Cardiac septum (tissue), 1 donor: ENCODE measurements at regions not wholly inside any gene's neighbourhood (a gene's known extent, or its start where the extent isn't known, plus 50 kb on each side); places are given as distances from the start of the nearest gene placed in this dataset.

Source experiments
- DNase-seq: peaks from one replicate; pipeline ENCODE4 v3.0.0-alpha.2; 2020; ENCODE audit warnings: low spot score
- intact Hi-C: fragments of 100-400 bp; cut with DNase I; formaldehyde crosslinking; loops from one replicate; pipeline ENCODE4 v1.14.0; 2022
- donor health status: DM: no; HTN: no; CAD: no.

DNA sequence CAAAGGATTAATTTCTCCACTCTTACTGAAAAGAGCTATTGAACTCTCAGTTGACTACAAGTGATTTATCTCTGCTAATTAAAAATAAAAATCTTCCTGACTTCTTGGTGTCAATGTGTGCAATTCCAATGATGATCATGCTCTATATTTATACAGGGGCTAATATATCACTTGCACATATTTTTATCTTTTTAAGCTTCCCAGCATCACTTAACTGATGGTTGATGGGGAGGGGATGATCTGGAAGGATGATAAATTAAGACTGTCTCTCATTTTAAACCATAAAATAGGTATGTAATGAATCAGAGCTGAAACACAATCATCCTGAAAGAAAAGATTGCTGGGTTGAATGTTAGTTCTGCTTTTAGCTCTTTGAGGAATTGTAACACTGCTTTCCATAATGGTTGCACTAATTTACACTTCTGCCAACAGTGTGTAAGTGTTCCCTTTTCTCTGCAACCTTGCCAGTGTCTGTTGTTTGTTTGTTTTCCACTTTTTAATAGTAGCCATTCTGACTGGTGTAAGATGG is 169.6 kb upstream of the ECI2 start:
- no peak for DNase-seq
- intact Hi-C loops, result no loop called here

DNA sequence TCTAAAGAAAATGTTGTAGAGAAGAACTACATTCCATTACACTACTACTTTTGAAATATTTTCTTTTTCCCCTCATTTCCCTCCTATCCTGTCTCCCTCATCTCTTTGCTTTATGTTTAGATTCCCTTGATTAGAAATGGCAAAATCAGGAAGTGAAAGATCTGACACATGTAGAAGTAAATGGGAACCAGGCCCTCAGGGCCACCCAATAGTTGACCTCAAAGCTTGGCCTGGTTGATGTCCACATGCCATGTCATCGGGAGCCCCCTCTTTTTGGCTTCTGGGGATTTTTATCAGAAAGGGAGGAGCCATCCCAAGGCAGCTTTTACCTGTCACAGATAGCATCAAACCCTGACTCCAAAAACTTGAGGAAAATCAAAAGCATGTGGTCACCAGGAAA is 168.3 kb upstream of the ECI2 start:
- DNase-seq, result no peak
- intact Hi-C loops, result no loop called here

DNA sequence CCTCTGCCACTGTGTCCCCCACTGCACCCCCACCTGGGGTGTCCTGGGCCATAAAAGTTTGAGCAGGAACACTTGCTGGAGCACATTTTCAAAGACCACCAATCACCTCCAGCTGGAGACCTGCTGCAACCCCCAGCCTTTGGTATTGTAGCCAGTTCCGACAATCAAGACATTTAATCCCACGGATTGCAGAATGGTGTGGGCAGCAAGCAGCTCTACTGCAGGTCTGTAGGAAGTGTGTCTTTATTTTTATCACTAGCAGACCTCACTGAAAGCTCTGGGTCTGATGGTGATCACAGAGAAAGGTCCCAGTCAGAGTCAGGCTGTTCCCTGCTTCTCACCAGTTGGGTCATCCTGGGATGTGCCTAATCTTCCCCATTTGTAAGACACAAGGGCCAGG is 167.1 kb upstream of the ECI2 start:
- no peak for DNase-seq
- intact Hi-C loops, result no loop called here

DNA sequence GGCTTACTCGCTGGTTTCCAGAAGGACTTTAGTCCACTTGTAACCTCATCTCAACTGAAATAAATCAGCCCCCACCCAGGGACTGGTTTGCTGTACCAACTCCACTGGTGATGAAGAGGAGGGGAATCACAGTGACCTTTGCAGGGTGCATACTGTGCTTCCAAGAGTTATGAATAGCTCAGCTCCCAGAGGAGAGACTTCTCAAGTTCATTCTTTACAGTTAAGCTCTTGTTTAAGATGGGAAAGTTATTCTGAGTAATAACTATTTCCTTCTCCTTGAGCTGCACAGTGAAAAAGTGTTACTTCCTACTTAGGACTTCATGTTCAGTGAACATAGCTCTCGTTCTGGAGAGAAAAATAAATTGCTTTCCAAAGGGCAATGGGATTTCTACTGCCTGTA is 166.5 kb upstream of the ECI2 start:
- intact Hi-C loops, result no loop called here
- no peak for DNase-seq

DNA sequence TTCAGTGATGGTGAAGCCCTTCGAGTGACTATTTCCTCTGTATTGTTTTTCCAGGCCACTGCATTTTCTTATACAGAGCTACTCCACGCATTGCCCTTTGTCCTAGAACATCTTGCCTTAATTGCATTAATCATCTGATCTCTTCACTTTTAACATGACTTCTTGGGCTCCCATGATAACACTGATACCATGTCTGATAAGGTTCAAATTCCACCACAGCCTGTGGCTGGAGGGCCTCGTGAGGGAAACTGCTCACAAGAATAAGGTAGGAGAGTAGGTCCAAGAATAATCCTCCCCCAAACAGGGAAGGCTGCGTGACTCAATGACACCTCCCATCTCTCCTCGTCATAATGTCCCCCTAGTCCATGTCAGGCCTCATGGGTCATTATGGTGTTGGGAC is 165.5 kb upstream of the ECI2 start:
- DNase-seq, result no peak
- intact Hi-C loops, result no loop called here

DNA sequence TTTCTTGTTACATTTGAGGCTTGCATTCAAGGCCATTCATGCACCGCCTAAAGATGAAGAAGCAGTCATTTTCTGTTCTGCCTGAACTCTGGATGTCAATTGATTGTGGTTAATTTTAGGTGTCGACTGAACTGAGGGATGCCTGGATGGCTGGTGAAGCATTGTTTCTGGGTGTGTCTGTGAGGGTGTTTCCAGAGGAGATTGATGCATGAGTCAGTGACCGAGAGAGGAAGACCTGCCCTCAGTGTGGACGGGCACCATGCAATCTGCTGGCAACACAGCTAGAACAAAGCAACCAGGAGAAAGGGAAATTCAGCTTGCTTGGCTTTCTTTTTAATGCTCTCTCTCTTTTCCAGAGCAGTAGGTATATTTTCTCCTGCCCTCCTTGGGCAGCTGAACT is 164.1 kb upstream of the ECI2 start:
- no peak for DNase-seq
- intact Hi-C loops, result no loop called here

DNA sequence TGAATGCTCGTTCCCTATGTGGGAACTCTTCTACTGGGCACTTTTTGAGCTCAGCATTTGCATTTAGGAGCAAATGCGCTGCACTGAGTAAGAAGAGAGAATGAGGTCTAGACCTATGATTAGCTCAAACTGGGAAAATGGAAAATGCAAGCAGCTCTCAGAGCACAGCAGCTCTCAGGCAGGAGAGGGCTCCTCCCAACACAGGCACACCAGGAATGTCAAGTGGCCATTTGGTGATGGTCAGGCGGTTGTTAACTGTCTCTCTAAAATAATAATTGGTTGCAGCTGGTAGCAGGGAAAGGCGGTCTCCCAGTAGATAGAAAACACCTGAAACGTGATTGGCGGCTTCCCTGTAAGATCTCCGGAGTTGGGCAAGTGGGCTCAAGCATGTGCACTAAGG is 162.0 kb upstream of the ECI2 start:
- no peak for DNase-seq
- intact Hi-C loops, result no loop called here

DNA sequence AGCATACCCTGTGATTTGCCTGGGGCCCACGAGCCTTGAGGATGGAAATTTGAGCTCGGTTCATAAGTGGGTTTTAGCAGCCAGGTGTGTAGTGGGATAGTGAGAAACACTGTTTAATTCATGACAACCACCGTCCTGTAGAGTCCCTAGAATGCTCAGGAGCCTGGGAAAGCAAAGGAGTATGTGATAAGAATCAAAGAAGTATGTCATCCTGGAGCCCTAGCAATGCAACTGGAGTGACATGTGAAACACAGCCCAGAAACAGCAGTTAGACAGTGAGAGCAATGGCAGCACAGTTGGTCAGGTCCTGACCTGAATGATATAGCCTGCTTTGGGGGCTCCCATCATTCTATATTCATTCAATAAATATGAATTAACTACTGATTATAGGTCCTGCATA is 161.2 kb upstream of the ECI2 start:
- intact Hi-C loops, result no loop called here
- DNase-seq, result no peak

DNA sequence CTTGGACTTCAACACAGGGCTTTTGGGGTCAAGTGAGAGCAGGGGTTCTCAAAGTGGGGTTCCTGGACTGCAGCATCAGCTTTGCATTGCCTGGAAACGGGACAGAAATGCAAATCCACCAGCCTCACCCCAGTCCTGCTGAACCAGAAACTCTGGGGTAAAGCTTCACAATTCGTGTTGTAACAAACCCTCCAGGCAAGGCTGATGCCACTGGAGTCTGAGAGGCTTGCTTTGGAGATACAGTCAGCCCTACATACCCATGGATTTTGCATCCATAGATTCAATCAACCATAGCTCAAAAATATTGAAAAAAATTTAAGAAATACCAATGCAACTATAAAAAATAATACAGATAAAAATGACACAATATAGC is 160.4 kb upstream of the ECI2 start:
- intact Hi-C loops, result no loop called here
- no peak for DNase-seq

DNA sequence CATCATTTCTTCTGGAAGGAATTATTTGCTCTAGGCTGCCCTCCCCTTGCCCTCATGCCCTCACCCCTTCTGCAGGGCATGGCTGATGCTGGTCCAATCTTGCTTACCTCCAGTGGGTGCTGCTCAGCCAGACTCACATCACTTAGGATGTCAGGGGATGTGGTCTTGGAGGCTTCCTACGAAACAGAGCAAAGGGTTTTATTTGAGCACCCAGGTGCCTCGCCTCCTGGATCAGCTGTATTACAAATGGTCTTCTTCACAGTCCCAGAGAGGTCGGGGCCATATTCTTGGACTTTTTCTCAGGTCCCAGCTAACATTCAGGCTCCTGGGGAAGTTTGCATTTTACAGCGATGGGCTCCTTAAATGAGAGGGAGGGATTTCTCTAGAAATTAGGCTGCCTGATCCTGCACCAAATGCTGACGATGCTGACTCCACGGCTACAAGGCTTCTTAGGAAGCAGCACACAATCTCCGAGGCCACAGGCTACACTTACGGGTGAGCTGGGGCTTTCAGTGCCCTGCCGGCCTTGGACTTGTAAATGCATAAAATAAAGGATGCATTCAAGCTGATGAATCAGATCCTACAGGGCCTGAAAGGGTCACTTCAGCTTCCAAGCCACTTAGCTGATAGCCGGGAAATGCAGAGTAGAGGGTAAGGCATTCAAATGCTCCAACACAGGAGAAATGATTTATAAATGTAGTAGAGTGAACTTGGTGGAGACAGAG is 159.8 kb upstream of the ECI2 start:
- intact Hi-C loops, result no loop called here
- no peak for DNase-seq

DNA sequence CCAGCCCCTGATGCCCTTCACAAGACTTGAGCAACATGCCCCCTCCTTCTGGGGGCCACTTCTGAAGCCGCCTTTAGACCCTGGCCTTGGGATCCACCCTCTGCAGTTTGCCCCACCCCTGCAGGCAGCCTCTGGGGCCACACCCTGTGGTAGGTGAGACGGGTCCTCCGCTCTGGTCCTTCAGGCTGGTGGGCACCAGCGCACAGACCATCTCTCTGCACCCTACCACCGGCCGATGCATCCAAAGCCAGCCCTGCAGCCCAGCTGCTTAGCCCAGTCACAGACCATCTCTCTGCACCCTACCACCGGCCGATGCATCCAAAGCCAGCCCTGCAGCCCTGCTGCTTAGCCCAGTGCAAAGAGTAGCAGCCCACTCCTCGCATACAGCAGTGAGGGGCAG is 159.3 kb upstream of the ECI2 start:
- peak; percentile 59 for DNase-seq
- intact Hi-C loops, result no loop called here

DNA sequence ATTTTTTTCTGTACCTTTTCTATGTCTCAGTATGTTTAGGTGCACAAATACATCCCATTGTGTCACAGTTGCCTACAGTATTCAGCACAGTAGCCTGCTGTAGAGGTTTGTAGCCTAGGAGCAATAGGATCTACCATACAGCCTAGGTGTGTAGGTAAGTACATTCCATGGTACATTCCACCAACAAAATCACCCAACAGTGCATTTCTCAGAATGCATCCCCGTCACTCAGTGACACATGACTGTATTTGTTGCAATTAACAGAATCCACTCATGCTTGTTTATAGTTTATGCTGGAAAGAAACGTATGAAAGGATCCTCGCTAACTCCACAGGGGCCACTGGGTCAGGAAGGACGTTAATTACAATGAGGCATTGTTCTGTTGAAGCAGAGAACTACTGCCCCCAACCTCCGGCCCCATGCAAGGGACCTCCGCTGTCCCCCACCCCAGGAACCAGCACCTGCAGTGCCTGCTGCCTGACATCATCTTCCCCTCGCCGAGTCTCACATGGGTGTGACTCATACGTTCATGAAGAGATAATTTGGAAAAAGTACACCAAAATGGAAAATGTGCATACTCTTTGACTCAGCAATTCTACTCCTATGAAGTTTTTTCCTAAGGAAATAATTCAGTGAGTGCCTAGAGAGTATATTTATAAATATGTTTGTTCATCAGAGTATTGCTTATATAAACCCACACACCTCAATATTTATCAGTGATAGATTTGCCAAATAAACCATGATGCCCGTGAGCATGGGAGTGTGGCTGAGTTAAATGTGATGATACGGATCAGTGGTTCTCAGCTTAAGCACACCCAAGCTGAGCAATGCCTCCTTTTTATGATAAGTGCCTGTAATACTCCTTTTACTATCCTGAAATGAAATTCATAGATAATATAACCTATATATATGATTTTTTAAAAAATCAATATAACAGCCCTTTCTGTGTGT is 156.4 kb upstream of the ECI2 start:
- intact Hi-C loops, result no loop called here
- DNase-seq, result peak; percentile 54

DNA sequence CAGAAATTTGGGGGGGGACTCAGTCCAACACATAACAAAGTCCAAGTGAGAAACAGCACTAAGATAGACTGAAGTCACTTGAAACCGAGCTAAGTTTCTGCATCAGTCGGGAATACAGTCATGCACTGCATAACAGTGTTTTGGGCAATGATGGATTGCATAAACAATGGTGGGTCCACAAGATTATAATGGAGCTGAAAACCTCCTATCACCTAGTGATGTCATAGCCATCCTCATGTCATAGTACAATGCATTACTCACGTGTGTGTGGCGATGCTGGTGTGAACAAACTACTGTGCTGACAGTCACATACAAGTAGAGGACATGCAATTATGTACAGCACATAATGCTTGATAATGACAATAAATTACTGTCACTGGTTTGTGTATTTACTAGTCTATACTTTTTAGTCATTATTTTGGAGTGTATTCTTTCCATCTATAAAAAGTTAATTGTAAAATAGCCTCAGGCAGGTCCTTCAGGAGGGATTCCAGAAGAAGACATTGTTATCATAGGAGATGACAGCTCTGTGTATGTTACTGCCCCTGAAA is 154.5 kb upstream of the ECI2 start:
- no peak for DNase-seq
- intact Hi-C loops, result no loop called here

DNA sequence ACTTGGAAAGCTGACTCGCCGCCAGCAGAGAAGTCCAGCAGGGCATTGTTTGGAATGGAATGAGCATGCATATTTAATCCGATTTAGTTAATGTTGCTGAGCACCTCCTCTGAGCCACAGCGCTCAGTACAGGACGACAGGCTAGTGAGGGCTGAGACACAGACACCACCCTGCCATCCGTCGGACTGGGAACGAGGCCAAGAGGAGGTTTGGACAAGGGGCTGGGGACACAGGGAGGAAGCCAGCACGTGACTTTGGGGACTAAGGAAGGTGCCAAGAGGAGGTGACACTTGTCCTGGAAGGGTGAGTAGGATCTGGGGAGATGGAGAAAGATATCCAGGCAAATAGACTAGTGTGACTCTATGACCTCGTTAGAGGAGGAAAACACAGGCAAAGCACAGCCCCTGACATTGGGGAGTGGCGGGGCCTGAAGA is 152.5 kb upstream of the ECI2 start:
- intact Hi-C loops, result no loop called here
- DNase-seq, result peak; percentile 61

DNA sequence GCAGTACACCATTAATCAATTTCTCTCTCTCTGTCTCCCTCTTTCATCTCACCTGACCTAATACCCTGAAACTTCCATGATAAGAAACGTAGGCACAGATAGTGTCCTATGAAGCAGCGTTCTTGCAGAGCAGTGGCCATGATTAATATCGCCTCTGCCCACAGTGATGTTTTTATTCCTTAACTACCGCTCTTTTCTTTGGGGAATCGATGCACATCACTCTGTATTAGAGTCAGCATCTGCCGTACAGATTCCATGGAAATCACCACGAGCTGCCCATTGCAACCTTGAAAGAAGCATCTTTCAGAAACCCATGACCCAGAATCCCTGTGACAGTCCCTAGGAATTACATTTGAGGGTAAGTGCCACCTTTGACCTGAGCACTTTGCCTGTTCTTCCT is 152.0 kb upstream of the ECI2 start:
- intact Hi-C loops, result no loop called here
- peak; percentile 7 for DNase-seq

DNA sequence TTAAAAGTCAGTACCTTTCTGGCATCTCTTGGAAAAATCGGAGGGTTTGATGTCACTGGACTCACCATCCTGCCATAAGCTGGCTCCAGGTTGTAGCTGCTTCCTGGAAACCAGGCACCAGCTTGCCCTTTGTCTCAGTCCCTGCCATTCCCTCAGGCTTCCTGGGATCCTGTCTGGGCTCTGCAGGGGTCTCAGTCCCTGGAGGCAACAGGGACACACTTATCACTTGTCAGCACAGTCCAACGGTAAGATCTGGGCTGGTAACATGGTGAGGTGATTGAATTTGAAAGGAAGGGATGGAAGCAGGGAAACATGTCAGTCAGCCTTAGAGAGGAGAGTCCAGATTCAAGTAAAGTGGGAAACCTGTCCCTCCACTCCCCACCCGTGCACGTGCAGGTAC is 147.6 kb upstream of the ECI2 start:
- intact Hi-C loops, result no loop called here
- DNase-seq, result peak; percentile 65

DNA sequence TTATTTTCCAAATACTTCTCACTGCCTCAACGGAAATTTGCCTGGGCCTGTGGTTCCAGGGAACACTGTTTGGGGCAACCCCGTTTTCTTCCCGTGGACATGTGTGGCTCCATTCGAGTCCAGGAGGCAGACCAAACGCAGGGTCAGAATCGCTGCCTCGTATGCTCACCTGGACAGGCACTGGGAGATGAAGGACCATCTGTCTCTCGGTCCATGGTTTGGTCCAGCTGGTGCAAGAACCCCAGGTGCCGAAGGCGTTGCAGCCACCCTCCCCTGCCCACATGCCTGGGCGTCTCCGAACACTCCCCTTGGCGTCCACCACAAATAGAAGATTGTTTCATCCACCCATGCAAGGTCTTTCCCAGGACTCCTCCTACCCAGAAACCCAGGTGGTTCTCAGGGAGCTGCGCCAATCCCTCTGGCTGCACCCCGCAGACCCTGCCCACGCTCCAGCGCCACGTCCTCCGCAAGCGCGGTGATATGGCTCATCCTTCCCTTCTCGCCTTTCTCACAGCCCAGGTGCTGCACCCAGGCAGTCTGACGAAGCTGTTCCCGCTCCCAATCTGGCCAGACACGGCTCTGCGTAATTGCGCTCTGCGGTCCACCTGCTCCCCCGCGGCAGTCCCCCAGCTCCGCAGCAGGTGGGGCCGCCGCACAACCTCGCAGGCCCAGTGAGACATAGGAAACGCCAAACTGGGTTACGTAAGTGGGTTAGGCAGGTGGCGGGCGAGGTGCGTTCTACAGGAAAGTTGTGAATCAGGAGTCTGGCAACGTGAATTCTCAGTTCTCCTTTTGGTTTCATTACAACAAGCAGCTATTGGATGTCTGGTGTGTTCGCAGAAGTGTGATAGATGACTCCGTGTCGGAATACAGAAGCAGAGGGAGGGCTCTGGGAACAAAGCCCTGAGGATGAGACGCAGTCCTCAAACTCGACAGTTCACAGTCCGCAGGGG is 146.2 kb upstream of the ECI2 start:
- intact Hi-C loops, result no loop called here

DNA sequence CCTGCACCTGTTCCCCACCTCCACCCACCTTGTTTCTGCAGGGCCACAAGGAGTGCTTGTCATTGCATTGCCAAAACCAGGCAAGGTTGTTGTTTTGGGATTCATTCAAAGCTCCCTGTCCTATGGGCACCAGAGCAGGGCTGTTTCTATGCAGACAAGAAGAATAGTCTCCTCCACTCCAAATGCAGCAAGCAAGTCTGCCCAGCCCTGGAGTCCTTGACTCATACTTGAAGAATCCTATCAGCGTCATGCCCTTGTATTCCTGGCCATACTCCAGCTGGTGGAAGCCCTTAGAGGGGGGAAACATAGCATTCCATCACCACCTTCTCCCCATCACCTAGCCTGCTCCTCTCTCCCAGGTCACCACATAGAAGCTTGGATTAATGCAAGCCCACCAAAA is 145.3 kb upstream of the ECI2 start:
- intact Hi-C loops, result no loop called here
- no peak for DNase-seq

More for the DNA sequence above, 146.2 kb upstream of the ECI2 start:
- DNase-seq, result peak; percentile 66

DNA sequence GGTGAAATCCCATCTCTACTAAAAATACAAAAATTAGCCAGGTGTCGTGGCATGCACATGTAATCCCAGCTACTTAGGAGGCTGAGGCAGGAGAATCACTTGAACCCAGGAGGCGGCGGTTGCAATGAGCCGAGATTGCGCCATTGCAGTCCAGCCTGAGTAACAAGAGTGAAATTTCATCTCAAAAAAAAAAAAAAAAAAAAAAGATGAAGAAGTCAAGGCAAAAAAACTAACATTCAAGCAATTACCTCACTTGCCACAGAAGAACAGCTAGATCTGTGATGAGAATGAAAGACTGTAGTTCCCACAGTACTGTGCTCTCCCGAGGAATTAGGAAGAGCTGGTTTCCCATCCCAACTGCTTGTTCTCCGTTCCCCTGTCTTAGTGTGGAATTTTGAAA is 144.7 kb upstream of the ECI2 start:
- intact Hi-C loops, result no loop called here
- DNase-seq, result no peak
